Transverse colon (tissue), 3 donors: ENCODE measurements at regions not wholly inside any gene's neighbourhood (a gene's known extent, or its start where the extent isn't known, plus 50 kb on each side); places are given as distances from the start of the nearest gene placed in this dataset.

ENCODE experiments used
- EP300 ChIP-seq: sonication (generic); formaldehyde crosslinking; IDR thresholded peaks from one replicate; pipeline ENCODE4 v1.6.1; 2017; ENCODE audit warnings: antibody characterized with exemption, low read depth
- POLR2A ChIP-seq: fragments of 450-650 bp; IDR thresholded peaks from one replicate; pipeline ENCODE4 v1.6.1; 2016; ENCODE audit warnings: antibody characterized with exemption, mild to moderate bottlenecking, moderate library complexity
- TF ChIP-seq, protein P1 (sequence below), 5 experiments: fragments of 200-600 bp in 3 of 5; fragments of 450-650 bp in 2 of 5; sonication (generic) in 3 of 5; IDR thresholded peaks; 1 replicate in 2 of 5; 2 replicates in 3 of 5; pipeline ENCODE4 v1.5.1; 2016 to 2017; ENCODE audit warnings: antibody characterized with exemption in 5 of 5, inconsistent platforms in 3 of 5, mild to moderate bottlenecking in 2 of 5, moderate library complexity in 1 of 5

DNA sequence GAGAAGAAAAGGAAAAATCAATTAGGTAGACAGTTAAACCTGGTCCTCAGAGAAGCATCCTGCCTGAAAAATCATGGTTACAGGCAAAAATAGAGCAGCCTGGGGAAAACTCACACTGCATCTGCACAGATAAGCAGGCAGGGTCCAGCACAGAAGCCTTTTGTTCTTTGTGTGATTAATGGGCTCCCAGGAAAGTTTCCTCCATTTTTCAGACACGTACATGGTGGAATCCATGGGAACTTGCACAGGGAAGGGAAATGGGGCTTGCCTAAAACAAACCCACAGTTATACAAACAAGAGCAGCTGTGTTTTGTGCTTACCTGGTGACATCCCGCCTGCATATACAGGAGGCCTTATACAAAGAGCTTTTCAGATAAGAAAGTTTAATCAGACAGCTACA lies 243.9 kb upstream of the ATP10B start:
- no peak for TF ChIP-seq POLR2A
- TF ChIP-seq, protein P1, sequence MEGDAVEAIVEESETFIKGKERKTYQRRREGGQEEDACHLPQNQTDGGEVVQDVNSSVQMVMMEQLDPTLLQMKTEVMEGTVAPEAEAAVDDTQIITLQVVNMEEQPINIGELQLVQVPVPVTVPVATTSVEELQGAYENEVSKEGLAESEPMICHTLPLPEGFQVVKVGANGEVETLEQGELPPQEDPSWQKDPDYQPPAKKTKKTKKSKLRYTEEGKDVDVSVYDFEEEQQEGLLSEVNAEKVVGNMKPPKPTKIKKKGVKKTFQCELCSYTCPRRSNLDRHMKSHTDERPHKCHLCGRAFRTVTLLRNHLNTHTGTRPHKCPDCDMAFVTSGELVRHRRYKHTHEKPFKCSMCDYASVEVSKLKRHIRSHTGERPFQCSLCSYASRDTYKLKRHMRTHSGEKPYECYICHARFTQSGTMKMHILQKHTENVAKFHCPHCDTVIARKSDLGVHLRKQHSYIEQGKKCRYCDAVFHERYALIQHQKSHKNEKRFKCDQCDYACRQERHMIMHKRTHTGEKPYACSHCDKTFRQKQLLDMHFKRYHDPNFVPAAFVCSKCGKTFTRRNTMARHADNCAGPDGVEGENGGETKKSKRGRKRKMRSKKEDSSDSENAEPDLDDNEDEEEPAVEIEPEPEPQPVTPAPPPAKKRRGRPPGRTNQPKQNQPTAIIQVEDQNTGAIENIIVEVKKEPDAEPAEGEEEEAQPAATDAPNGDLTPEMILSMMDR (IDR thresholded peaks at IDR 0.05), result no peak
- no peak for TF ChIP-seq EP300
